SK-N-DZ (cell line): ENCODE measurements at regions not wholly inside any gene's neighbourhood (a gene's known extent, or its start where the extent isn't known, plus 50 kb on each side); places are given as distances from the start of the nearest gene placed in this dataset.
"Not testable (repeated sequence)": the region's sequence is repeated elsewhere in the genome, so short reads cannot be mapped to it uniquely, and the experiment has no call there.

Experiments used
- DNase-seq: peaks from one replicate; pipeline ENCODE4 v3.0.0-alpha.2; 2015; ENCODE audit warnings: low spot score

GRCh38 chr9:134530724-134531123, 110.9 kb upstream of the COL5A1 start:
- DNase-seq, result no peak

- DNase-seq, result no peak
Observed at GRCh38 chr9:134531220-134531970, 110.2 kb upstream of the COL5A1 start.

- no peak for DNase-seq
Observed at GRCh38 chr9:134532084-134532483, 109.5 kb upstream of the COL5A1 start.

- DNase-seq, result not testable (repeated sequence)
Observed at GRCh38 chr9:134532661-134533060, 108.9 kb upstream of the COL5A1 start.

- no peak for DNase-seq
Observed at GRCh38 chr9:134533850-134534588, 107.6 kb upstream of the COL5A1 start.

GRCh38 chr9:134534661-134535080, 106.9 kb upstream of the COL5A1 start:
- no peak for DNase-seq

- DNase-seq, result no peak
Observed at GRCh38 chr9:134535171-134535570, 106.4 kb upstream of the COL5A1 start.

GRCh38 chr9:134536101-134536900, 105.3 kb upstream of the COL5A1 start:
- DNase-seq, result no peak

GRCh38 chr9:134536931-134537330, 104.7 kb upstream of the COL5A1 start:
- DNase-seq, result no peak

GRCh38 chr9:134537951-134538641, 103.5 kb upstream of the COL5A1 start:
- no peak for DNase-seq

GRCh38 chr9:134538856-134539566, 102.6 kb upstream of the COL5A1 start:
- DNase-seq, result no peak

GRCh38 chr9:134539586-134540194, 101.9 kb upstream of the COL5A1 start:
- DNase-seq, result no peak

GRCh38 chr9:134540276-134541096, 101.1 kb upstream of the COL5A1 start:
- DNase-seq, result no peak

GRCh38 chr9:134541097-134541747, 100.4 kb upstream of the COL5A1 start:
- no peak for DNase-seq

- no peak for DNase-seq
Observed at GRCh38 chr9:134544388-134545214, 97.0 kb upstream of the COL5A1 start.

GRCh38 chr9:134545215-134545542, 96.4 kb upstream of the COL5A1 start:
- no peak for DNase-seq

GRCh38 chr9:134545543-134546245, 95.9 kb upstream of the COL5A1 start:
- no peak for DNase-seq
